H1 (cell line): ENCODE measurements at regions not wholly inside any gene's neighbourhood (a gene's known extent, or its start where the extent isn't known, plus 50 kb on each side); places are given as distances from the start of the nearest gene placed in this dataset.
A peak's percentile ranks its signal among the peaks of the same experiment; 100 is the strongest.

Source experiments
- CTCF ChIA-PET: fragments of 300-600 bp; sonication (Branson Sonifier 250); formaldehyde crosslinking; loops from one replicate; lab custom pipeline; 2021; ENCODE audit not compliant: partially characterized antibody; lab: Charles Lee
- POLR2A ChIA-PET: fragments of 300-600 bp; sonication (Branson Sonifier 250); formaldehyde crosslinking; loops from one replicate; lab custom pipeline; 2021; ENCODE audit warnings: inconsistent platforms; ENCODE audit not compliant: partially characterized antibody; lab: Charles Lee
- DNase-seq, 2 experiments: peaks; one replicate each; pipeline versions ENCODE4 v3.0.0 to v3.0.0-alpha.2; 2010 to 2022; ENCODE audit warnings: low spot score in 2 of 2, low read depth in 1 of 2, mixed read lengths in 1 of 2
- FAIRE-seq: peaks from 2 replicates; lab custom pipeline; 2011; peaks lifted over from hg19 to GRCh38; lab: Jason Lieb, UNC
- H2AFZ ChIP-seq: 2 replicates; pipeline ENCODE4 v1.8.1; 2012; ENCODE audit warnings: low read length, inconsistent platforms
- H2AK5ac ChIP-seq: 2 replicates; pipeline ENCODE4 v1.6.1; 2013; ENCODE audit warnings: low read depth, low read length
- H2BK120ac ChIP-seq: replicated peaks from 2 replicates; pipeline ENCODE3; 2013; ENCODE audit warnings: low read depth, low read length, inconsistent platforms
- H2BK12ac ChIP-seq: 2 replicates; pipeline ENCODE4 v1.6.1; 2013; ENCODE audit warnings: low read depth, low read length
- H2BK15ac ChIP-seq: 2 replicates; pipeline ENCODE4 v1.6.1; 2013; ENCODE audit warnings: low read length
- H2BK20ac ChIP-seq: 2 replicates; pipeline ENCODE4 v1.6.1; 2013; ENCODE audit warnings: low read length
- H2BK5ac ChIP-seq: 2 replicates; pipeline ENCODE4 v1.6.1; 2013; ENCODE audit warnings: low read depth, low read length
- H3K14ac ChIP-seq: 2 replicates; pipeline ENCODE4 v1.6.1; 2013; ENCODE audit warnings: inconsistent platforms; ENCODE audit not compliant: insufficient read length
- H3K18ac ChIP-seq: 2 replicates; pipeline ENCODE4 v1.6.1; 2013; ENCODE audit warnings: low read length; ENCODE audit errors: extremely low read depth
- H3K23ac ChIP-seq: 2 replicates; pipeline ENCODE4 v1.6.1; 2013; ENCODE audit warnings: inconsistent platforms; ENCODE audit not compliant: insufficient read length
- H3K23me2 ChIP-seq: 2 replicates; pipeline ENCODE4 v1.6.1; 2013; ENCODE audit warnings: low read depth, low read length
- H3K27ac ChIP-seq: 2 replicates; pipeline ENCODE4 v1.6.1; 2011; ENCODE audit warnings: low read depth, low read length, inconsistent platforms
- H3K27me3 ChIP-seq, 4 experiments: replicated peaks in 1 of 4; 1 replicate in 1 of 4; 2 replicates in 3 of 4; pipeline versions ENCODE4 v1.6.1 to v1.8.1; 2011 to 2013; ENCODE audit warnings: low read length in 3 of 4, mild to moderate bottlenecking in 3 of 4, inconsistent platforms in 2 of 4, mixed read lengths in 2 of 4, moderate library complexity in 1 of 4; ENCODE audit not compliant: control insufficient read depth in 3 of 4, insufficient read depth in 3 of 4; ENCODE audit errors: extremely low read depth in 1 of 4
- H3K36me3 ChIP-seq, 4 experiments: 2 replicates each; pipeline versions ENCODE4 v1.6.1 to v1.8.1; 2011 to 2013; ENCODE audit warnings: mild to moderate bottlenecking in 4 of 4, low read length in 3 of 4, moderate library complexity in 2 of 4, control low read depth in 1 of 4, inconsistent platforms in 1 of 4; ENCODE audit not compliant: insufficient read depth in 4 of 4, control insufficient read depth in 2 of 4
- H3K4ac ChIP-seq: replicated peaks from 2 replicates; pipeline ENCODE3; 2013; ENCODE audit warnings: low read length, low read depth, mixed read lengths, inconsistent platforms; ENCODE audit not compliant: insufficient read length
- H3K4me1 ChIP-seq, 4 experiments: replicated peaks in 1 of 4; 1 replicate in 1 of 4; 2 replicates in 3 of 4; pipeline versions ENCODE4 v1.6.1 to v1.8.1; 2011 to 2013; ENCODE audit warnings: low read length in 3 of 4, inconsistent platforms in 2 of 4, mixed read lengths in 1 of 4; ENCODE audit not compliant: insufficient read depth in 4 of 4, control insufficient read depth in 3 of 4
- H3K4me2 ChIP-seq, 2 experiments: 2 replicates each; pipeline versions ENCODE4 v1.6.1 to v1.8.1; 2011 to 2013; ENCODE audit warnings: low read depth in 2 of 2, low read length in 2 of 2, control low read depth in 1 of 2, inconsistent platforms in 1 of 2, mild to moderate bottlenecking in 1 of 2; ENCODE audit not compliant: insufficient read depth in 1 of 2
- H3K4me3 ChIP-seq, 4 experiments: fragments of 200-600, 300-600 bp in 1 of 4; sonication (generic), shearing (Covaris generic), sonication (Bioruptor Twin) in 1 of 4; 2 replicates each; pipeline versions ENCODE4 v1.5.1 to v1.8.1; 2011 to 2016; ENCODE audit warnings: low read length in 4 of 4, low read depth in 3 of 4, control low read depth in 2 of 4, inconsistent platforms in 2 of 4, mild to moderate bottlenecking in 2 of 4, mixed read lengths in 1 of 4, moderate library complexity in 1 of 4; ENCODE audit not compliant: insufficient read depth in 2 of 4; ENCODE audit errors: extremely low read depth in 1 of 4
- H3K56ac ChIP-seq: replicated peaks from 2 replicates; pipeline ENCODE3; 2013; ENCODE audit warnings: low read depth, mild to moderate bottlenecking, mixed read lengths, low read length, inconsistent platforms; ENCODE audit not compliant: insufficient read length
- H3K79me1 ChIP-seq: 2 replicates; pipeline ENCODE4 v1.6.1; 2013; ENCODE audit warnings: low read depth, low read length, control low read depth
- H3K79me2 ChIP-seq, 2 experiments: 2 replicates each; pipeline versions ENCODE4 v1.6.1 to v1.8.1; 2012 to 2013; ENCODE audit warnings: low read length in 2 of 2, mild to moderate bottlenecking in 2 of 2, inconsistent platforms in 1 of 2; ENCODE audit not compliant: insufficient read depth in 2 of 2, control insufficient read depth in 1 of 2
- H3K9ac ChIP-seq, 4 experiments: replicated peaks in 1 of 4; 1 replicate in 1 of 4; 2 replicates in 3 of 4; pipeline versions ENCODE4 v1.6.1 to v1.8.1; 2011 to 2013; ENCODE audit warnings: low read depth in 3 of 4, low read length in 3 of 4, control low read depth in 2 of 4, mild to moderate bottlenecking in 2 of 4, moderate library complexity in 2 of 4, inconsistent platforms in 1 of 4; ENCODE audit errors: extremely low read depth in 1 of 4
- H3K9me3 ChIP-seq, 2 experiments: 2 replicates each; pipeline versions ENCODE4 v1.6.1 to v1.8.1; 2012 to 2013; ENCODE audit warnings: mild to moderate bottlenecking in 2 of 2, moderate library complexity in 2 of 2, control low read depth in 1 of 2, inconsistent platforms in 1 of 2, low read depth in 1 of 2, low read length in 1 of 2, mixed read lengths in 1 of 2; ENCODE audit not compliant: insufficient read depth in 2 of 2
- H4K20me1 ChIP-seq, 2 experiments: replicated peaks in 1 of 2; 2 replicates each; pipeline versions ENCODE3 to v1.8.1; 2011 to 2013; ENCODE audit warnings: inconsistent platforms in 2 of 2, low read length in 2 of 2, mild to moderate bottlenecking in 1 of 2; ENCODE audit not compliant: insufficient read depth in 2 of 2, control insufficient read depth in 1 of 2
- H4K5ac ChIP-seq: 2 replicates; pipeline ENCODE4 v1.6.1; 2013; ENCODE audit warnings: low read length, low read depth, mixed read lengths, inconsistent platforms; ENCODE audit not compliant: insufficient read length
- H4K8ac ChIP-seq: 2 replicates; pipeline ENCODE4 v1.8.0; 2013; ENCODE audit warnings: mild to moderate bottlenecking, moderate library complexity, low read length, inconsistent platforms; ENCODE audit not compliant: insufficient read depth; ENCODE audit errors: extremely low read depth
- H4K91ac ChIP-seq: replicated peaks from 2 replicates; pipeline ENCODE3; 2013; ENCODE audit warnings: low read length, mixed read lengths, inconsistent platforms; ENCODE audit not compliant: insufficient read length
- EP300 ChIP-seq, 2 experiments: IDR thresholded peaks; 1 replicate in 1 of 2; 2 replicates in 1 of 2; pipeline ENCODE4 v1.6.1; 2011 to 2012; ENCODE audit warnings: low read depth in 2 of 2, low read length in 2 of 2, mild to moderate bottlenecking in 2 of 2, borderline replicate concordance in 1 of 2, inconsistent platforms in 1 of 2, moderate library complexity in 1 of 2
- POU5F1 ChIP-seq: IDR thresholded peaks from 2 replicates; pipeline ENCODE4 v1.6.1; 2011; ENCODE audit warnings: low read depth, mild to moderate bottlenecking, low read length, moderate library complexity
- RFX5 ChIP-seq: IDR thresholded peaks from 2 replicates; pipeline ENCODE4 v1.6.1; 2011; ENCODE audit warnings: low read depth, low read length, improper control_type of control experiment, borderline replicate concordance
- RXRA ChIP-seq: IDR thresholded peaks from 2 replicates; pipeline ENCODE4 v1.6.1; 2011; ENCODE audit warnings: low read depth, mild to moderate bottlenecking, low read length, moderate library complexity; ENCODE audit not compliant: insufficient read depth
- SIX5 ChIP-seq: IDR thresholded peaks from 2 replicates; pipeline ENCODE4 v1.6.1; 2011; ENCODE audit warnings: mild to moderate bottlenecking, low read depth, low read length
- TCF12 ChIP-seq: IDR thresholded peaks from 2 replicates; pipeline ENCODE4 v1.6.1; 2011; ENCODE audit warnings: low read depth, mild to moderate bottlenecking, low read length
- WGBS, 2 experiments: shearing (Covaris generic) in 1 of 2; methylation state at CpG; one replicate each; pipeline versions ENCODE4 v1.1.6 to v1.1.7; 2013 to 2015; ENCODE audit warnings: low lambda C conversion rate in 2 of 2, mixed read lengths in 2 of 2, inconsistent platforms in 1 of 2, low coverage in 1 of 2, missing lambda C conversion rate in 1 of 2; ENCODE audit not compliant: insufficient replicate concordance in 2 of 2, insufficient coverage in 1 of 2, insufficient read length in 1 of 2; ENCODE audit errors: extremely low coverage in 1 of 2, missing lambda C conversion rate in 1 of 2; 5-methylcytosine and 5-hydroxymethylcytosine counted together

DNA sequence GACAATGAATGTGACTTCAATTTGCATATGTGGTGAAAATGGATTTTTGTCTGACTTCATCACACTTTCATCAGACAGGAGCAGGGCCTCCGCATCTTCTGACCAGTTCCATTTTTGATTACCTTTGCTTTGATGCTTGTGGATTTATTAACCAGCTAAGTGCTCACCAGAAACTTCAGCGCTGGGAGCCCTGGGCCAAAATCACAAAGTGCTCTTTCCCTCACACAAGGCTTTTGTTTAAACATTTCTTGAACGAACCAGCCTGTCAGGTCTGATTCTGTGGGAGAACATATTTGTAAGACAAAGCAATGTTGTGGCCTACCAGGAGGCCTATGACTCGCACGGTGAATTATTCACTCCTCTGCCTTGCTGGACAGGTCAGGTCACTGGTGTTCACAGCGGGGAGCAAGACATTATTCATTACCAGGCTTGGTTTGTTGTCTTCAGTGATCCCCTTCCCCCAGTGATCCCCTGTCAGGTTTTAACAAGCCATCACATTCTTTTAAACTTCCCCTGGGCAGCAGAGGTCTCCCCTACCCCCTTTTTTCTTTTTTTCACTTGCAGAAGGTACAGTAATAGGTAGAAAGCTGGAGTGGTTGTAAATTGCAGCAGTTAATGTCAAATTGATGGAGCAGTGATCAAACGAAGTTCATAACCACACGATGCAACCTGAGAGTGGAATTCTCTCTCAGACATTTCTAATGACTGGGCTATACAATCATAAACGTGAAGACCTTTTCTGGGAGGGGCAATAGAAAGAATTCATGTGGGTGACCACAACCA lies 167.5 kb upstream of the PRICKLE1 start:
- ChIA-PET CTCF (interaction anchor here (0.7 kb wide), 1 partner anchor 547 kb away, joined by 3 read pairs; no protein-coding TSS in a partner anchor), POLR2A (interaction anchor here (1.6 kb wide), 1 partner anchor 88 kb away, joined by 4 read pairs; no protein-coding TSS in a partner anchor)
- Histone ChIP-seq H3K4ac (peak overlapping the region; percentile 6), H3K4me2 (peak overlapping the region; percentile 36 to 45), H2AFZ (no peak overlapping the region), H2BK20ac (peak overlapping the region; percentile 84; the same call in 1 of the 2 replicates), H3K23me2 (peaks cover 1% of the 10 kb centered on the region; the same call in 1 of the 2 replicates), H3K4me3 (peak overlapping the region in 1 of 4 experiments; percentile 24; a peak in 1 of 8 replicates), H3K56ac (no peak overlapping the region), H3K14ac (no peak overlapping the region), H3K36me3 (no peaks in the 10 kb centered on the region; a peak in 2 of 8 replicates), H2BK5ac (peak overlapping the region; percentile 68; the same call in 1 of the 2 replicates), H3K27ac (peak overlapping the region; percentile 43; the same call in 1 of the 2 replicates), H3K79me1 (no peaks in the 10 kb centered on the region), H3K18ac (no peak overlapping the region; the same call in 1 of the 2 replicates), H2BK12ac (peak overlapping the region; percentile 85; the same call in 1 of the 2 replicates), H3K4me1 (peaks cover 7 to 24% (median 11%) of the 10 kb centered on the region in 4 experiments; a peak in 6 of 7 replicates), H3K9me3 (peaks cover 0 to 4% of the 10 kb centered on the region in 2 experiments; a peak in 1 of 4 replicates), H3K23ac (no peak overlapping the region), H4K8ac (no peak overlapping the region), H2BK15ac (no peak overlapping the region), H3K27me3 (no peaks in the 10 kb centered on the region), H2BK120ac (peak overlapping the region; percentile 75), H2AK5ac (no peak overlapping the region; the same call in 1 of the 2 replicates), H4K91ac (peak overlapping the region; percentile 2), H4K5ac (peak overlapping the region; percentile 17), H4K20me1 (no peaks in the 10 kb centered on the region), H3K9ac (no peak overlapping the region; a peak in 1 of 7 replicates), H3K79me2 (no peaks in the 10 kb centered on the region)
- FAIRE-seq (peak; percentile 93), DNase-seq (peak; percentile 65 to 91)
- WGBS, 2 experiments: 6% methylated on average over 9 of the region's 9 CpGs; no CpG with 5 or more reads in 1 of the 2 experiments
- TF ChIP-seq RXRA: 0 out of 2 replicates have a peak, but pooled peaks have one; percentile 70
- TF ChIP-seq TCF12: peak; percentile 84
- TF ChIP-seq SIX5: no peak
- no peak for TF ChIP-seq RFX5
- TF ChIP-seq EP300 (IDR thresholded peaks at IDR 0.05; ENCODE audit: borderline replicate concordance in 1 of 2, low read depth in 2 of 2, low read length in 2 of 2): peak in 1 of 2 experiments; percentile 88; a peak in 2 of 3 replicates
- no peak for TF ChIP-seq POU5F1
